ENCODE measurements at regions not wholly inside any gene's neighbourhood (a gene's known extent, or its start where the extent isn't known, plus 50 kb on each side); places are given as distances from the start of the nearest gene placed in this dataset.

- no TSS peak for BruUV-seq (replicated peaks)
- FAIRE-seq (no peak), ATAC-seq (no peak), DNase-seq (ENCODE audit: extremely low read depth in 1 of 4, low spot score in 3 of 4) (no peak)
- intact Hi-C loops (cut with micrococcal nuclease) (no loop called here), in situ Hi-C loops (cut with MboI) (no loop called here)
- Histone ChIP-seq H3K9me3 (replicated peaks; ENCODE audit: control insufficient read depth, insufficient read depth, low read depth, low read length) (no peaks in the 10 kb centered on the region; the same call in 1 of the 2 replicates), H3K27me3 (ENCODE audit: control insufficient read depth in 2 of 2, insufficient read depth in 2 of 2, low read length in 2 of 2) (no peaks in the 10 kb centered on the region), H4K20me1 (replicated peaks; ENCODE audit: control insufficient read depth, insufficient read depth, low read length) (no peaks in the 10 kb centered on the region), H3K4me3 (no peak overlapping the region), H3K4me2 (ENCODE audit: insufficient read depth, low read length) (no peak overlapping the region), H3K4me1 (replicated peaks in 1 of 2; ENCODE audit: control insufficient read depth in 2 of 2, insufficient read depth in 2 of 2, low read length in 2 of 2) (peaks cover 4 to 30% of the 10 kb centered on the region in 2 experiments; a peak in 4 of 5 replicates), H3K36me3 (ENCODE audit: control insufficient read depth, insufficient read depth, low read length) (no peaks in the 10 kb centered on the region), H3K79me2 (ENCODE audit: control insufficient read depth, insufficient read depth, low read length) (no peaks in the 10 kb centered on the region), H3K9me1 (ENCODE audit: control insufficient read depth, insufficient read depth, low read length) (no peaks in the 10 kb centered on the region), H3K9ac (ENCODE audit: insufficient read depth in 1 of 2, low read depth in 2 of 2, low read length in 2 of 2) (no peak overlapping the region), H2AFZ (ENCODE audit: low read depth, low read length) (no peak overlapping the region; the same call in 1 of the 2 replicates), H3K27ac (ENCODE audit: extremely low read depth, low read depth, low read length) (no peak overlapping the region)
- TF ChIP-seq HDAC1 (IDR thresholded peaks at IDR 0.05) (no peak), ZKSCAN3 (CRISPR knock-in tag; IDR thresholded peaks at IDR 0.05) (no peak), MAFG (tag; conservative IDR thresholded peaks at IDR 0.05) (no peak), FOXJ3 (CRISPR knock-in tag; IDR thresholded peaks at IDR 0.05) (no peak), HCFC1 (IDR thresholded peaks at IDR 0.05; ENCODE audit: low read depth, low read length) (no peak), CREB3 (tag; conservative IDR thresholded peaks at IDR 0.05; ENCODE audit: low read depth) (no peak), ARNT (IDR thresholded peaks at IDR 0.05) (no peak), GATAD2A (IDR thresholded peaks at IDR 0.05) (no peak), EHMT2 (IDR thresholded peaks at IDR 0.05) (no peak), MTF1 (CRISPR knock-in tag; IDR thresholded peaks at IDR 0.05; ENCODE audit: borderline replicate concordance) (no peak), RAD21 (CRISPR knock-in tag; conservative IDR thresholded peaks at IDR 0.05 in 1 of 2, IDR thresholded peaks at IDR 0.05 in 1 of 2) (no peak), ZKSCAN8 (CRISPR knock-in tag; IDR thresholded peaks at IDR 0.05) (no peak), CHD1 (IDR thresholded peaks at IDR 0.05; ENCODE audit: low read length) (no peak), KHSRP (IDR thresholded peaks at IDR 0.05) (no peak), ASH1L (IDR thresholded peaks at IDR 0.05; ENCODE audit: borderline replicate concordance, low read depth, partially characterized antibody) (no peak), NELFE (IDR thresholded peaks at IDR 0.05; ENCODE audit: insufficient read depth, insufficient read length) (no peak), SMAD1 (IDR thresholded peaks at IDR 0.05; ENCODE audit: low read depth, low read length, partially characterized antibody) (no peak), THRB (CRISPR knock-in tag; conservative IDR thresholded peaks at IDR 0.05) (no peak)
- TF ChIP-seq, protein P1, sequence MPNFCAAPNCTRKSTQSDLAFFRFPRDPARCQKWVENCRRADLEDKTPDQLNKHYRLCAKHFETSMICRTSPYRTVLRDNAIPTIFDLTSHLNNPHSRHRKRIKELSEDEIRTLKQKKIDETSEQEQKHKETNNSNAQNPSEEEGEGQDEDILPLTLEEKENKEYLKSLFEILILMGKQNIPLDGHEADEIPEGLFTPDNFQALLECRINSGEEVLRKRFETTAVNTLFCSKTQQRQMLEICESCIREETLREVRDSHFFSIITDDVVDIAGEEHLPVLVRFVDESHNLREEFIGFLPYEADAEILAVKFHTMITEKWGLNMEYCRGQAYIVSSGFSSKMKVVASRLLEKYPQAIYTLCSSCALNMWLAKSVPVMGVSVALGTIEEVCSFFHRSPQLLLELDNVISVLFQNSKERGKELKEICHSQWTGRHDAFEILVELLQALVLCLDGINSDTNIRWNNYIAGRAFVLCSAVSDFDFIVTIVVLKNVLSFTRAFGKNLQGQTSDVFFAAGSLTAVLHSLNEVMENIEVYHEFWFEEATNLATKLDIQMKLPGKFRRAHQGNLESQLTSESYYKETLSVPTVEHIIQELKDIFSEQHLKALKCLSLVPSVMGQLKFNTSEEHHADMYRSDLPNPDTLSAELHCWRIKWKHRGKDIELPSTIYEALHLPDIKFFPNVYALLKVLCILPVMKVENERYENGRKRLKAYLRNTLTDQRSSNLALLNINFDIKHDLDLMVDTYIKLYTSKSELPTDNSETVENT (CRISPR knock-in tag; IDR thresholded peaks at IDR 0.05): no peak
- TF ChIP-seq, protein P2, sequence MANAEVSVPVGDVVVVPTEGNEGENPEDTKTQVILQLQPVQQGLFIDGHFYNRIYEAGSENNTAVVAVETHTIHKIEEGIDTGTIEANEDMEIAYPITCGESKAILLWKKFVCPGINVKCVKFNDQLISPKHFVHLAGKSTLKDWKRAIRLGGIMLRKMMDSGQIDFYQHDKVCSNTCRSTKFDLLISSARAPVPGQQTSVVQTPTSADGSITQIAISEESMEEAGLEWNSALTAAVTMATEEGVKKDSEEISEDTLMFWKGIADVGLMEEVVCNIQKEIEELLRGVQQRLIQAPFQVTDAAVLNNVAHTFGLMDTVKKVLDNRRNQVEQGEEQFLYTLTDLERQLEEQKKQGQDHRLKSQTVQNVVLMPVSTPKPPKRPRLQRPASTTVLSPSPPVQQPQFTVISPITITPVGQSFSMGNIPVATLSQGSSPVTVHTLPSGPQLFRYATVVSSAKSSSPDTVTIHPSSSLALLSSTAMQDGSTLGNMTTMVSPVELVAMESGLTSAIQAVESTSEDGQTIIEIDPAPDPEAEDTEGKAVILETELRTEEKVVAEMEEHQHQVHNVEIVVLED (CRISPR knock-in tag; IDR thresholded peaks at IDR 0.05): no peak
- CTCF ChIA-PET (ENCODE audit: low intra/inter-chr PET ratio): no interaction called here
- POLR2A ChIA-PET: no interaction called here
Observed at GRCh38 chr6:106912091-106912490, 62.4 kb downstream of the CD24 start.

Data from K562 (cell line).